MCF 10A (cell line): ENCODE measurements at regions not wholly inside any gene's neighbourhood (a gene's known extent, or its start where the extent isn't known, plus 50 kb on each side); places are given as distances from the start of the nearest gene placed in this dataset.

Experiments used
- BruUV-seq: library from RNA; stranded (reverse); fragments of 400-500 nt; replicated peaks from 2 replicates; lab custom pipeline; 2021; lab: Mats Ljungman, UMichigan
- CTCF ChIA-PET: fragments of 300-600 bp; sonication (Branson Sonifier 250); formaldehyde crosslinking; extraction: SDS; loops from one replicate; lab custom pipeline; 2021; ENCODE audit warnings: antibody characterized with exemption, inconsistent platforms; lab: Yijun Ruan, JAX
- POLR2A ChIA-PET: fragments of 300-600, 350-650 bp; sonication (Branson Sonifier 250); formaldehyde crosslinking; extraction: SDS; loops from one replicate; lab custom pipeline; 2020; ENCODE audit warnings: antibody characterized with exemption, inconsistent platforms; lab: Yijun Ruan, JAX
- DNase-seq: peaks from one replicate; pipeline ENCODE4 v3.0.0-alpha.2; 2018; ENCODE audit not compliant: unreplicated experiment
- H3K27ac Mint-ChIP-seq: one replicate; pipeline ENCODE4 v1.8.0; 2022; ENCODE audit warnings: mild to moderate bottlenecking, low read depth, mixed read lengths; ENCODE audit not compliant: unreplicated experiment
- H3K27me3 Mint-ChIP-seq: one replicate; pipeline ENCODE4 v1.8.0; 2022; ENCODE audit warnings: mixed read lengths; ENCODE audit not compliant: insufficient read depth, unreplicated experiment
- H3K36me3 Mint-ChIP-seq: one replicate; pipeline ENCODE4 v1.8.0; 2022; ENCODE audit warnings: mild to moderate bottlenecking, moderate library complexity, mixed read lengths; ENCODE audit not compliant: insufficient read depth, unreplicated experiment
- H3K4me1 Mint-ChIP-seq: one replicate; pipeline ENCODE4 v1.8.0; 2022; ENCODE audit warnings: mixed read lengths; ENCODE audit not compliant: insufficient read depth, unreplicated experiment
- H3K4me3 Mint-ChIP-seq: one replicate; pipeline ENCODE4 v1.8.0; 2022; ENCODE audit warnings: mild to moderate bottlenecking, moderate library complexity, mixed read lengths; ENCODE audit not compliant: unreplicated experiment
- H3K9me3 Mint-ChIP-seq: one replicate; pipeline ENCODE4 v1.8.0; 2022; ENCODE audit warnings: mixed read lengths; ENCODE audit not compliant: unreplicated experiment
- CTCF ChIP-seq: fragments of 200-600 bp; IDR thresholded peaks from one replicate; pipeline ENCODE4 v1.8.0; 2022; ENCODE audit warnings: antibody characterized with exemption, mild to moderate bottlenecking; ENCODE audit not compliant: unreplicated experiment
- intact Hi-C: fragments of 100-400 bp; cut with micrococcal nuclease; formaldehyde crosslinking; loops from 2 replicates; pipeline ENCODE4 v1.14.1; 2022

DNA sequence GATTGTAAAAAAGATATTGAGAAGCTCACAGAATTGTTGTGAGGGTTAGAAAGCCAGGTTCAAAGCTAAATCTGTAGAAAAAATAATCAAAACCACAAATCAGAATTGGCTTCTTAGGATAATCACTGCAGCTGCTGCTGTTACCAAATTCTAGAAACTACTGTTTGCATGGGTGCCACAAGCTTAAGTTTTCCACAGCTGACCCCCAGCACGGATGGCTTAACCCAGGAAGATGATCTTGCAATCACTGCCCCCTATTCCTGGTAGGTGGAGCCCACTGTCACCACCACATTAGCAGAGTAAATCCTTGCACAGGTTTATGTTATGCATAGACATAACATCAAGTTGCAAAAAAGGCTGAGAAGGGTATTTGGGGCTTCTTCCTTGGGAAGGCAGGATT lies 877.8 kb upstream of the ADGRL2 start:
- H3K27ac Mint-ChIP-seq: no peak overlapping the region
- no peaks in the 10 kb centered on the region for H3K9me3 Mint-ChIP-seq
- no peak for DNase-seq
- ChIA-PET CTCF (interaction anchor here (0.6 kb wide), 1 partner anchor 16 kb away, joined by 3 read pairs; no protein-coding TSS in a partner anchor), POLR2A (interaction anchor here (0.5 kb wide), 1 partner anchor 137 kb away, joined by 3 read pairs; no protein-coding TSS in a partner anchor)
- no peak overlapping the region for H3K4me3 Mint-ChIP-seq
- H3K4me1 Mint-ChIP-seq: peaks cover 11% of the 10 kb centered on the region
- TF ChIP-seq CTCF: no peak
- no peaks in the 10 kb centered on the region for H3K27me3 Mint-ChIP-seq
- no TSS peak for BruUV-seq
- H3K36me3 Mint-ChIP-seq: no peaks in the 10 kb centered on the region
- intact Hi-C loops: no loop called here

DNA sequence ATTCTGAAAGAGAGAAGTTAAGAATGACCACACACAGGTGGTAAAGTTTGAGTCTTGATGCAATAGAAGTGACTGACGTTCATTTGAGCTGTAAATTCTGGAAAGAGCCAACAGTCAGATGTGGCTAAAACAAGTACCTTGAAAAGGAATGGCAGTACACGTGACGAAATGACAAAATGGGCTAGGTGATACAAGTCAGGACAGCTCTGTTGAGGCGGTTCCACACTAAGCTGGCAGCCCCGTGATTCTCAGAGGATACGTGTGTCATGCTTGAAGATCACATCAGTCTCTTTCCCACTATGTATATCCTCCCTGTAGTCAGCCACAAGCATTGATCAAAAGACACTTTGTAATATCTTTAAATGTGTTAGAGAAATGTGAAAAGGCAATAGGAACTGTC lies 881.3 kb upstream of the ADGRL2 start:
- H3K27me3 Mint-ChIP-seq: no peaks in the 10 kb centered on the region
- no peak overlapping the region for H3K4me3 Mint-ChIP-seq
- POLR2A ChIA-PET: no interaction called here
- no peaks in the 10 kb centered on the region for H3K36me3 Mint-ChIP-seq
- TF ChIP-seq CTCF: no peak
- DNase-seq: no peak
- H3K27ac Mint-ChIP-seq: no peak overlapping the region
- CTCF ChIA-PET: interaction anchor here (0.7 kb wide), 1 partner anchor 812 kb away, joined by 5 read pairs; no protein-coding TSS in a partner anchor
- H3K9me3 Mint-ChIP-seq: no peaks in the 10 kb centered on the region
- intact Hi-C loops: no loop called here
- H3K4me1 Mint-ChIP-seq: no peaks in the 10 kb centered on the region
- BruUV-seq: no TSS peak

- H3K27ac Mint-ChIP-seq: no peak overlapping the region
- no TSS peak for BruUV-seq
These were observed 882.4 kb upstream of the ADGRL2 start for GRCh38 chr1:80918380-80918779.

DNA sequence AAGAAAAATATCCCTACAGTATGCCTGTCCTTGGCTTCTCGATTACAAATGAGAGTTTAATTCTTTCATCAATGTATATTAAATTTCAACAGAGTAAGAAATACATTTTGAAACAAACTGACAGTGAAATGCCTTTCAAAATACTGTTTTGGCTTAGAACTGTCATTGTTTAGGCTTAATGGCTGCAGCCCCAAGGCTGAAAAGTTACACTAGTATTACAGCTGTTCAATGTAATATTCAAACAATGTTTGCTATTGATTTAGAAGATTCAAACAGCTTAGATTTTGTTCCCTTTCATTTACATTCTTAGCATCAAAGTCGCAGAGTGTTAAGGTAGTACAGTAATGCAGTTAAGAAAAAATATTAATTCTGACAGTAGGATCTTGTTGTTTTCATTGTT lies 882.9 kb upstream of the ADGRL2 start:
- Mint-ChIP-seq H3K4me1 (no peaks in the 10 kb centered on the region), H3K27me3 (no peaks in the 10 kb centered on the region), H3K4me3 (no peak overlapping the region), H3K36me3 (peaks cover 4% of the 10 kb centered on the region), H3K27ac (no peak overlapping the region), H3K9me3 (no peaks in the 10 kb centered on the region)
- CTCF ChIA-PET: no interaction called here
- intact Hi-C loops: no loop called here
- TF ChIP-seq CTCF: no peak
- no peak for DNase-seq
- BruUV-seq: no TSS peak
- POLR2A ChIA-PET: no interaction called here

More at GRCh38 chr1:80918380-80918779, 882.4 kb upstream of the ADGRL2 start:
- H3K4me3 Mint-ChIP-seq: no peak overlapping the region
- intact Hi-C loops: no loop called here
- CTCF ChIA-PET: no interaction called here
- H3K27me3 Mint-ChIP-seq: no peaks in the 10 kb centered on the region
- POLR2A ChIA-PET: no interaction called here
- TF ChIP-seq CTCF: no peak
- no peaks in the 10 kb centered on the region for H3K4me1 Mint-ChIP-seq
- DNase-seq: no peak
- no peaks in the 10 kb centered on the region for H3K9me3 Mint-ChIP-seq
- no peaks in the 10 kb centered on the region for H3K36me3 Mint-ChIP-seq
